Activated T-helper 1 cell treated with anti-CD3 and anti-CD28 coated beads, Interleukin-2, amount 50 U/mL, for 16 hours (primary cell): ENCODE measurements at regions not wholly inside any gene's neighbourhood (a gene's known extent, or its start where the extent isn't known, plus 50 kb on each side); places are given as distances from the start of the nearest gene placed in this dataset.

Experiments
- DNase-seq, 2 donors: peaks; one replicate each; pipeline ENCODE4 v3.0.0-alpha.2; 2020; ENCODE audit warnings: low read depth in 1 of 2, low spot score in 1 of 2

DNA sequence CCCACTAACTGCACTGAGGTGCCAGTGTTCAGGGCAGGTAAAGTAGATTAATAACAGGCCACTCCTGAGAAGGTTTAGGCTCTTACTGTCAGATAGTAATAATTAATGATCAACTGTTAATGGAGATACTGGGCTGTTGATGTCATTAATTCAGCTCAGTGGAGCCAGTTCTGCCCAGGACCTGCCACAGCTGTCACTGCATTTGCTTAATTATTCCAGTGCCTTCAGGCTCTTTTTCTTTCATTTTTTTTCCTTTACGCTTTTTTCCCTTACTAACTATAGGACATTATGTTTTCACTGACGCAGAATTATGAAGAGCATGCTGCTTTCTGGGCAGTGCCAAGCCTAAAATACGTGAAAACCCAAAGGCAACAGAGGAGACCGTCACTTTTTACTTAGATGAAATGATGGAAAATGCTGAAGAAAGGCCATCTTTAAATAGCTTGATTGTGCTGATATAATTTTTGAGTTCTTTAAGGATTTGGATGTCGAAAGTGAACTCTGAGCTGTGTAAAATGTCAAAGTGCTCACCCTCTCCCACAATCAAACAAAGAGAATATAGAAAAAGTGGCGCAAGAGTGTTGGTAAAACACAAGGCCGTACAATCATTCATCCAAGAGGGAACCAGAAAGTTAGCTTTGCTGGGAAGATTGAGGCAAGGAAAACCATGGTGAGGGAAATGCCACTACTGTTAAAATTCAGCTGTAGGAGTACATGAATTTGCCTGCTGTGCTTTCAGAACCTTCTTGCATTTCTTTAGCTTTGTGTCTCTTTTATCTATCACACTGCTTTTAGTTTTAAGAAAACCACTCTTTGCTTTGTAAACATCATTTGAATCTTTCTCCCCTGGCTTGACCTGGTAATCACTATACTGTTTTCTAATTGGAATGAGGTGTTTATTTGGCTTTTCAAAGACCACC, 192.0 kb upstream of the ZEB2 start:
- no peak for DNase-seq

DNA sequence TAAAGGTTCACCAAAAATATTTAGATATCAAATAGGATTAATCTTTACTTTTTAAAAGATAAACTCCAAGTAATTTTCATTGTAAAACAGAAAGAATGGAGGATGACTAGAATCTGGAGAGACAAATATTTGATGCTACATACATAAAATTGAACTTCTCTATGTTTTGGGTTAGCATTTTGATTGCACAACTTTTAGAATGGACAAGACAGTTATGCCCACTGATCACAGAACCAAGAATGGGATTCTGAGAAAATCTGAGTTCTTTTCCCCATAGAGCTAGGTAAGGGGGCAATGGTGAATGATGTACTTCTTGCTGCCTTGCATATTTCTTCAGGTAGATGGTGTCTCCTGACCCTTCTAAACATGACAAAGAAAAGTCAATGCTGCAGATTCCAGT, 191.2 kb upstream of the ZEB2 start:
- no peak for DNase-seq

DNA sequence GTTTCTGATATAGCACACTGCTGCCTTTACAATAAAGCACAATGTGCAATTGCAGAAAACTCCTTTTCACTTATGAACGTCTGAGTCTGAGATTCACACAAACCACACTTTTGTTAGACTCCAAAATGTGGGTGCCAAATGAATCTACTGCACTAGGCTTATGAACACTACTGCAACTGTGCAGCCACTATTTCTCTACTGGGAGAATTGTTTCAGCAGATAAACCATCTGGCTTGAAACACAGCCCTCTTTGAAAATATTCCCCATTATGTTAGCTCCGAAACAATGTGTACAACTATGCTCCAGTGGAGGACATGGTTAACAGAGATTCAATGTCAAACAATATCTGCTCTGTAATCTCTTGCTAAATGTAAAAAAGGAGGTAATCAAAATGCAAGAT, 188.7 kb upstream of the ZEB2 start:
- no peak for DNase-seq

DNA sequence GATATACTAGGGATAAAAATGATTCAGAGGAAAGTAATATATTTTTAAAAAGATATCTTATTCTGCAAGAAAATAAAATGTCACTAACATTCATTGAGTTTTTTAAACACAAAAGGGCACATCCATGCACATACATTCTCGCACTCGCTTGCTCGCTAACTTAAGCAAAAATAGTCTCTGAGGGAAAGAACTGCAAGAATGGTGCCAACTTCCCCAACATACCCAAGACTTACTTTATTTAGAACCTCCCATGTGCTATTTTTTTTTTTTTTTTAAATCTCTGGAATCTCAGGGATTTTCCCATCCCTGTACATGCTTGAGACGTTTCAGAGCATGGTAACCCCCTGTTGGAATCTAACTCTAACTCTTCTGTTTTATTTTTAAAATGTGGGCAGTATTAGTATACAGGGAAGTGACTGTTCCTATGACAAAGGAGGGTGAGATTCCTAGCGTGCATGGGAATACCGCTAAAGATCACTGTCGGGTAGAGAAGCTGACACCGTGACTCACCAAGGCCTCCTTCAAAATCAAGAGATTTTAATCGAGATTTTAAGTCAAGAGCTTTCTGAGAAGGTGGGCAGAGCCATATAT, 187.9 kb upstream of the ZEB2 start:
- DNase-seq: no peak

DNA sequence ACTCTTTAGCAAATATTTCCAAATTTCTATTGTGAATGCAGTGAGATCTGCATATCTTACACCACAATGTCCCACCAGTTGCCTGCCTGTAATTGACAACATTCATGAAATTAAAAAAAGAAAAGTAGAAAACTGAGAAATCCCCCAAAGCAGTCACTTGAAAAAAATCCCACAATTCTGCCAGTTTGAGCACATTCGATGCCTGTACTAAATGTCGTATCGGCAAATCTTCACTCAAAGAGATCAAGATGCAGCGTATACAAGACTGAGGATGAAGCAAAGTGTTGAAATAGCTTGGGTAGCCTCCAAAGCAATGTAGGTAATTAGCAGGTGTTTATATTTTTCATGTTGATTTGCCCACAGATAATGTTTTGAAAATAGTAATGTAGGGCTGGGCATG, 186.7 kb upstream of the ZEB2 start:
- DNase-seq: no peak

DNA sequence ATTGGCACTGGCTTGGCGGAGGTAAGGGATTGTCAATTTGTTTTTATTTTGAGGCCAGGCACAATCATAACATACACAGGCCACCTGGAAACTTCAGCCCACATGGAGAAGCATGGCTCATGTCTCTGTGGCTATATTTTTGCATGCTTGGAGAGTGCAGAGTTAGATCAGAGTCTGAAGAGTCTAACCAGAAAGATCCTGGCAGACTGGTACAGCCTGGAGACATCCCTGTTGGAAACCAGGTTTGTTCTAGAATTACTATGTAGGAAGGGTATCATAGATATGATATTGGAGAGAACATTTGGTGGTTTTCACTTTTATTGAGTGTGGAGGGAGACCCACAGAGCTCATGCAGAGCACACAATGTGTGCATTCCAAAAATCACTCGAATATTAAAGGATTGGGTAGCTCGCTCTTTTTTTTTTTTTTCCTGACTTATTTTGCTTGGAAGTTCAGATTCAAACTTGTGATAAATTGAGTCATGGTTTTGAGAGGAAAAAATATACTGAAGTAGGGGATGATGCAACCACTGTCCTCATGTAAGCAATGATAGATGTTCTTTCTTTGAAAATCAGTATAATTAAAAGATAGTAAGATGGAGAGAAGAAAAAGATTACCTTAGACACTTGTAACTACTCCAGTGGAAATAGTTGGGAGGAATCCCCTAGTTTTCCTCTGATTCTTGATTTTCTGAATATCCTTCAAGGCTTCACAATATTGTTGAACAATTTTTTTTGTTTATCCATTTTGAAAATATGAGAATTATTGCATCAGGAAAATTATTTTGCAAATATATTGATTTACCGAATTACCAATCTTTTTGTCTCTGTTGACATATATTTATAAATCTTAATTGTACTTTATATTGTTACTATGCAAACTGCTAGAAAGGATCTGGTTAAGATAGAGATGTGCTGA, 185.7 kb upstream of the ZEB2 start:
- DNase-seq: no peak

DNA sequence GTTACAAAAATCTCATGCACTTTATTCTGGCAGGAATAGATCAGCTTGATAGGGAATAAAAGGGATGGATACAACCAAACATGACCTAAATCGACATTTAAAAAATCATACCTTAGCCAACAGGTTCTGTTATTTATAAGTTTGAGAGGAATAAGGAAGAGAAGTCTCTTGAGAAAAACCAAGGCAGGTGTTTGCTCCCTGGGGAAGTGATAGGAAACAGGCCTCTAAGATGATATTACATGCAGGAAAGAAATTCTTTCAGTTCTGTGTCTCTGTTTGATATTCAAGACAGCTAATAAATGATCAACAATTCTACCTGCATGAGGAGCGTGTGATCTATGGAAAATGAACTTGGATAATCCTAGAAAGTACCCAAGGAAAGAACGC, 184.8 kb upstream of the ZEB2 start:
- DNase-seq: no peak

DNA sequence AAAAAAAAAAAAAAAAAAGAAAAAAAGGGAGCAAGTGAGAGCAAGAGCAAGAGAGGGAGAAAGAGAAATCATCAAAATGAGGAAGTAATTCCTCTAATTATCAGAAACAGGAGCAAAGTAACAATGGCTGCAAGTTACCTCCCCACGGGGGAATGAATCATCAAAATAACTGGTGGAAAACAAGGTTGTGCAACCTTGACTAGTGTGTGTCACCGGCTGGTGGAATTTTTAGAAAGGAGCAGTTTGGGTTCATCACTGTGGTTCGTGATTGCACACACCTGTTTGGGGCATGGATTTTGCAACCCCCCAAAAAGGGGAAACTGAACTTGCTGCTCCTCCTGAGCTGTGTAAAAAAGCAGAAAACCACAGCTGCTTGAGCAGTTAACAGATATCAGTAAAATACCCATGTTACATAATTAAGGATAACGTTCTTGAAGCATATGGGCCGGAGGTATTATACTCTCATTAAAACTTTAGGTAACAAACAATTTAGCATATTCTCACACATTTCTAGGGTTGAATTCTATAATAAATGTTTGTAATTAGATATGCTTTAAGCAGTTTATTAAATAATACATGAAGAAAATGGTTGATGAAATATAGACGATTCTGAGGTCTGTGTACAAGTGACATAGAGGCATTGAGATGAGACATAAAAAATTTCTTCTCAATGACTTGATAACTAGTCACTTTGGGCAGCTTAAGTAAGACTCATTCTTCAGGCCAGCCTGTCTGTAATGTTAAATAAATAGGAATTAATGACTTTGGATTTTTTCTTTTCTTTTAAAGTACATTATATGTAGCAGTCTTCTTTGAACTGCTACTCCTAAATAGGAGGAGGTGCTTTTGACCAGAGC, 184.2 kb upstream of the ZEB2 start:
- no peak for DNase-seq

DNA sequence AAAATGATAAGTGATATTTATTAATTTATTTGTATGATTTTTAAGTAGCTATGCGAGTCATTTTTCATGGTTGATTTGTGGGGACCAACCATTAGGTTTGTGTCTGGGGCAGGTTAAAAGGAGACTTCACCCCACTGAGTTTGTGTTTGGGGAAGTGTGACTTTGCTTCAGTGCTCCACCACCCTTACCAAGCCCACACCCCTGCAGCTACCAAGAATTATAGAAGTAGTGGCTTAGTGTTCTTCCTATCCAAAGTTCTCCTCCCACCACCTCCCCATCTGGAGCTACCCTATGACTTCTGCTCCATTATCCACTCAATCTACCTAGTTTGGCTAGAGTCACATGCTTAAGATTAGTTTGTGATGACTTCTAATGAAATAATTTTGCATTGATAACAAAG, 182.1 kb upstream of the ZEB2 start:
- DNase-seq: no peak

DNA sequence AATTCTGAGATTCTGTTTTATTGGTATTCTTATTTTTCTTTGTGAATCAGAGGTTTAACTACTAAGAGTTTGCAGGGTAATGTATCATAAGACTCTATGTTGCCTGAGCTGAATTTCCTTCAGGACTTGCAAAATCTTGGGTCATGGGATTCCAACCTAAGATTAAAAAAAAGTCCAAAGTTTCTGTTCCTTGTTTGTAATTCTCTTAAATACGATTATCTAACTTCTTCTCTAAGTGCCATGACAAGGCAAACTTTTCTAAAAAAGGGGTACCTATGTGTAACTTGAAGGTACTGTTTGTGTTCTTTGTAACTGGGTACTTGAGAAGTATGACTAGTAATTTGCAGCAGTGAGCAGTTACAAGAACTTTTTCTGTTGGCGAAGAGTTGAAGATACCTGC, 181.3 kb upstream of the ZEB2 start:
- no peak for DNase-seq

DNA sequence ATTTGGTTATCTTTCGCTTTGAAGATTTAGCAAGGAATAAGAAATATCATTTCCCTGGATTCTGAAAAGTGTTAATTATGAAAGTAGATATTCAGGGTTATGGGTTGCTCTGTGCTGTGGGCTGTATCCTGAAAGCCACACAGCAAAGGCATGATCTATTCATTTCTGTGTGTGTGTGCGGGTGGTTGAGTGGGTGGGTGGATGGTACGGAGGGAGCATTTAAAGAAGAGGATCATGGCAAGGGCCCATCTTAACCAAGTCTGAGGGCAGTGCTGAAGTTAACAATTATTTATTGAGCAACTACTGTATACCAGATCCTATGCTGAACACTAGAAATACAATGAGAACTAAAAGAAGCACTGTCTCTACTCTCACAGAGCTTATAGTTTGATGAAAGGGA, 178.2 kb upstream of the ZEB2 start:
- DNase-seq: no peak

DNA sequence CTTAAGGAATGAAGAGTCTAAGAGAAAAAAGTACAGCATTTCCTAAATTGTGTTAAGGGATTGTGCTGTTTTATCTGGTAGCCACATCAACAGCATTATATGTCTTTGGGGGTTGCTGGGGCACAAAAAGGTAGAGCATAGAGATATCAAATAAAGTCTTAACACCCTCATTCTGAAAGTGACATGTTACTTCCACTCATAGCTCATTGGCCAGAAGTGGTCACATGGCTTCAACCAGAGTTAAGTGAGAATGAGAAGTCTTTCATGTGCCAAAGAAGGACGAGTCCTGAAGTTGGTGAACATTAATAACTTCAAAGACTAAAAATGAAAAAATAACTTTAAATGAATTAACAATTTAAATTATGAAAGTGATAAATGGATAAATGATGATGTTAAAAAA, 175.7 kb upstream of the ZEB2 start:
- DNase-seq: no peak

DNA sequence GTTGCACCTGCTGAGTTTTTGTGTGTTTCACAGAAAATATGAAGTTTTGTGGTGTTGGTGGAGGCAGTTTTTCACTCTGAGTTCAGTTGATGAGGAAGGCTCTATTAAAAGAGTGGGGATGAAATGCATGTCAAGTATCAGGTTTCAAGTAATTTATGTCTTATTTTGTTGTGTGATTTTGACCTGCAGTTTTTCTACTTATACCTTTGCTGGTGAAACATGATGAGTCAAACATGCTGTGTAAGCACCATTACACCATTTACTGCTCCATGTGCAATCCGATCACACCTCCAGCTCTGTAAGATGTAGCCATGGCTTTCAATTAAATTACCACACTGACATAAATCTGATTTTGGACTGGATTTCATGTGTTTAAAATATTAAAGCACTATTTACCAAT, 174.5 kb upstream of the ZEB2 start:
- no peak for DNase-seq

DNA sequence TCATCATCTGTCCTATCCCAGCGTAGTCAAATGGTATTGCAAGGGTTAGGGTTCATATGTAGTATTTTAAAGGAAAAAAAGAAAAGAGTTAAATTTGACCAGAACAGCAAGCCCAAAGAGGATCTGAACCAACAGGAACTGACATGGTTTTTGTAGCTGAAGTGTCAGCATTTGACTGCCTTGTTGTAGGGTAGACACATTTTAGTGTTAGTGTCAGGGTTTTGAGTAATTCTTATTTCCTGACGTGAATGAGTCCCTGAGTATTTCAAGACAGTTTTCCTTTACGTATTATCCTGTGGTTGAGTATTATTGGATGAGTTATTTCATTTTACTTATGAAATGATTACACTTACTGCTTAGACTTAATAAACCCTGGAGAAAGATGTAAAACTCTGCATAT, 173.3 kb upstream of the ZEB2 start:
- DNase-seq: no peak

DNA sequence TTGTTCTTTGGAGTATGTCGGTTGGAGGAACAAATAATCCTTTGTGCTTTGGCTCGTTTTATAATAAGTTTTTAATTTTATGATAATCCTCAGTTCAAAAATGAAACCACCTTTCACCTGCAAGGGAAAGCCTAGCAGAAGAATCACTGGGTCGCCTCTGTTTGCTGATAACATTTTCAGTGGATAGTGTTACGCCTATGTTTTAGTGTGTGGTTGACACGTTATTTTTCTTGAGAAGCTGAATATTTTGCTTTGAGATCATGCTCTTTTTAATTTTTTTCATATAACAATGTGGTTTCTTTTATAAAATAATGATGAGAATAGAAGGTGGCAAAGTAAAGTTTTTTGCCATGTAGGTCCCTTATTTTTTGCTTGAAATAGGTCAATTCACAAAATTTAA, 172.7 kb upstream of the ZEB2 start:
- DNase-seq: no peak

DNA sequence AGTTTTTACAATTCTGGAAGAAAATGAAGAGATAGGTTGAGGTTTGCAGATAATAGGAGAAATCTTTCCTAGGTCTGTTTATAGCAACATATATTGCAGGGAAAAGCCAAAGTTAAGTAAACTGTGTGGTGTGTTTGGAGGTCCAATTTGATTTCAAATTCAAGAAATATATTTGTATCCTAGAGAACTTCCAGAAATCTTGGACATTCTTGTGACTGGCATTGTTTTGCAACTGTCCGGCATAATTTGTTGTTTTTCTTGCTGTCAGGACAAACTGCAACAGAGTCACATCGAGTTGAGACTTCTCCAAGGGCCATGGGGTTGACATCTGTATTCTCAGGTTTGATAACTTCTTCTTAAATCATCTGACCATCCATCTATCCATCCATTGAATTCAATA, 170.9 kb upstream of the ZEB2 start:
- no peak for DNase-seq

DNA sequence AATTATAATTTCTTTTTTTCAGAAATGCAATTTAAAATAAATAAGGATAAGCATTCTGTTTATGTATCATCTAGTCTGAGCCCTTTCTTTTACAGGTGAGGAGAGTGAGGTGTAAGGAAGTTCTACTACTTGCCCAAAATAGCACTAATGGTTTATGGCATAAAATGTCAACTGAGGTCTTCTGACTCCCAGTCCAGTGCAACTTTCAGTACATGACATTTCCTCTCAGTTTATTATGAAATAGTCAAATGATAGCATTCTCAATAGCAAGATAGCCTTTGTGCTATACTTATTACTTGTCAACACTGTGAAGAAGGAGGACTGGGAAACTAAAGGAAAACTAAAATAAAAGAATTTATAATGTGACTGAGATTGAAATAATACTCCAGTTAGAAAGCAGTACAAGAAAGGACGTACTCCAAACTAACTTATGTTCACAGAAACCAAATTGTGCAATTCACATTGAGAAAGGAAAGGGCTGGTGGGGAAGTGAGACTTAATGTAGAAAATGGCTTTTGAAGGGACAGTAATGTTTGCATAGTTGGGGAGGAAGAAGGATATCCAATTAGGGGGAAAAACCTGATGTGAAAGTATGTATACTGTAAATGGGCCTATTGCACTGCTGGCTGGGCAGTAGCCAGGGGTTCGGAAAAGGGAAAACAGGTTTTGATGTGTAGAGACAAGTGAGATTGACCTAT, 166.7 kb upstream of the ZEB2 start:
- DNase-seq: no peak

DNA sequence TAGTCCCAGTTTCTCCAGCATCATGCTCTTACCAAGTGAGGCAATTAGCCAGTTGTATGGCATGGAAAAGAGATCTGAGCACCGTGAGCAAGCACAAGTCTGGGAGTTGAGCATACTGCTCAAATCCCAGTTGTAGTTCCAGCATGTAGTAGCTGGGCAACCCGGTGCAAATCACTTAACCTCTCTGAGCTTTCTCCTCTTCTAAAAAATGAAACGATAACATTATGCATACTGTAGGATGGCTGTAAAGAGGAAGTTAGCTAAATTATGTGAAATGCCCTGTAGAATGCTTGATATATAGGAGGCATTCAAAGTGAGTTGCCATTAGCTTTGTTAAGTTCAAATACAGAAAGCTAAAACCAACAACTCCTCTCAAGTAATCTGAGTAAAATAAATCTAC, 164.0 kb upstream of the ZEB2 start:
- no peak for DNase-seq

DNA sequence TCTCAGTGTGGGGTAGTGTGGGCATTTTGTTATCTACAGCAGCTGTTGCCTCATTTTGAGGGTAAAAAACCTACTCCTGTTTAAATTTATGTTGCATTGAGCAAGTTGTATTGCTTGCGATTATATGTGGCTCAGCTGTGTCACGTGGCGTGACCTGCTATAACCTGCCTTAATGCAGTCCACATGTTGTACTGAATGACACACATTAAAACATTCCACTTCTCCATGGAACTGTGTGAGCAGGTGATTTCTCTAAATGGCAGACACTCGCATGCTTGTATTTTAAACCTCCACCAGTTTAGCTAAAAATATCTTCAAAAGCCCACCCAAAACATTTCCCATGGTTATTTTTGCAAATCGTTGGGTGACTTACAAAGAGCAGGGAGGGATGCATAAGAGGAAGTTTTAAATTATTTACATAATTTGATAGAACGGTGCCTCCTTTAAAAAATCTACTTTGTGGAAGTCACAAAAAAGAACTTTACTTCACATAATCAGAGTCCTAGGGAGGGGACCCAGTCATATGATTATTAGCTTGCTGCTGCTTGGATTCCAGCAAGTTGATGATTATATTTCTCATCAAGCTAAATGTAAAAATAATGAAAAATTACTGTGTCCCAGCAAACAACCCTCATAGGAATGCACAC, 163.3 kb upstream of the ZEB2 start:
- DNase-seq: no peak

DNA sequence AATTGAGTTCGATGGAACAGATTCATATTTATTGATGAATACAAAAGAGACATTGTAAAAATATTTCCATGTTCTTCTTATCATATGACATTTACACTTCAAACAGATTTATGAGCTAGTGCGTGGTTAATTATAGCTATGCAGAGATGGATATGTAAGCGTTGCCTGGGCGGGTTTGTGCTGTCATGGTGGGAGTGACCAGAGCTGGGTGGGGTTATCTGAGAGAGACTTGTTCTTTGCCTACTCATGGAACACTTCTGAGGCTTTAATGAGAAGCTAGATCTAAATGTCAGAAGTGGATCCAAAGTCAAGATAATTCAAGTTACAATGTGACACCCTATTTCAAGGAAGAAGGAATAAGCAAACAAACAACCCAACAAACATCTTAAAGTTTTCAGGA, 162.3 kb upstream of the ZEB2 start:
- no peak for DNase-seq
